H1 (cell line): ENCODE measurements at regions not wholly inside any gene's neighbourhood (a gene's known extent, or its start where the extent isn't known, plus 50 kb on each side); places are given as distances from the start of the nearest gene placed in this dataset.

Experiments used
- BACH1 ChIP-seq: IDR thresholded peaks from 2 replicates; pipeline ENCODE4 v1.6.1; 2012; ENCODE audit warnings: low read length, improper control_type of control experiment
- JUND ChIP-seq: IDR thresholded peaks from 2 replicates; pipeline ENCODE4 v1.6.1; 2011; ENCODE audit warnings: mild to moderate bottlenecking, improper control_type of control experiment, low read length
- POLR2AphosphoS5 ChIP-seq: IDR thresholded peaks from 2 replicates; pipeline ENCODE4 v1.6.1; 2011; ENCODE audit warnings: low read depth, low read length
- RNF2 ChIP-seq: fragments of 200-900, 300-1000 bp; sonication (generic); IDR thresholded peaks from 2 replicates; pipeline ENCODE4 v1.7.1; 2016; ENCODE audit warnings: borderline replicate concordance, low read depth, mild to moderate bottlenecking, antibody characterized with exemption, low read length; ENCODE audit not compliant: poor library complexity, severe bottlenecking; ENCODE audit errors: missing control alignments
- SAP30 ChIP-seq: fragments of 300-600 bp; sonication (generic); IDR thresholded peaks from 2 replicates; pipeline ENCODE4 v1.7.1; 2012; ENCODE audit warnings: low read length, moderate library complexity, mild to moderate bottlenecking, inconsistent platforms; ENCODE audit not compliant: insufficient read depth, insufficient replicate concordance
- SRF ChIP-seq: IDR thresholded peaks from 2 replicates; pipeline ENCODE4 v1.6.1; 2011; ENCODE audit warnings: mild to moderate bottlenecking, low read depth, low read length, moderate library complexity
- TBP ChIP-seq: IDR thresholded peaks from 2 replicates; pipeline ENCODE4 v1.6.1; 2011; ENCODE audit warnings: low read depth, low read length, improper control_type of control experiment
- TEAD4 ChIP-seq: IDR thresholded peaks from 2 replicates; pipeline ENCODE4 v1.6.1; 2012; ENCODE audit warnings: low read depth, low read length, inconsistent platforms, mixed read lengths
- TF ChIP-seq, protein P1 (sequence below): fragments of 300-600 bp; sonication (generic); IDR thresholded peaks from 2 replicates; pipeline ENCODE4 v1.7.1; 2012; ENCODE audit warnings: low read length, moderate library complexity, mild to moderate bottlenecking, inconsistent platforms; ENCODE audit not compliant: insufficient replicate concordance

- TF ChIP-seq, protein P1, sequence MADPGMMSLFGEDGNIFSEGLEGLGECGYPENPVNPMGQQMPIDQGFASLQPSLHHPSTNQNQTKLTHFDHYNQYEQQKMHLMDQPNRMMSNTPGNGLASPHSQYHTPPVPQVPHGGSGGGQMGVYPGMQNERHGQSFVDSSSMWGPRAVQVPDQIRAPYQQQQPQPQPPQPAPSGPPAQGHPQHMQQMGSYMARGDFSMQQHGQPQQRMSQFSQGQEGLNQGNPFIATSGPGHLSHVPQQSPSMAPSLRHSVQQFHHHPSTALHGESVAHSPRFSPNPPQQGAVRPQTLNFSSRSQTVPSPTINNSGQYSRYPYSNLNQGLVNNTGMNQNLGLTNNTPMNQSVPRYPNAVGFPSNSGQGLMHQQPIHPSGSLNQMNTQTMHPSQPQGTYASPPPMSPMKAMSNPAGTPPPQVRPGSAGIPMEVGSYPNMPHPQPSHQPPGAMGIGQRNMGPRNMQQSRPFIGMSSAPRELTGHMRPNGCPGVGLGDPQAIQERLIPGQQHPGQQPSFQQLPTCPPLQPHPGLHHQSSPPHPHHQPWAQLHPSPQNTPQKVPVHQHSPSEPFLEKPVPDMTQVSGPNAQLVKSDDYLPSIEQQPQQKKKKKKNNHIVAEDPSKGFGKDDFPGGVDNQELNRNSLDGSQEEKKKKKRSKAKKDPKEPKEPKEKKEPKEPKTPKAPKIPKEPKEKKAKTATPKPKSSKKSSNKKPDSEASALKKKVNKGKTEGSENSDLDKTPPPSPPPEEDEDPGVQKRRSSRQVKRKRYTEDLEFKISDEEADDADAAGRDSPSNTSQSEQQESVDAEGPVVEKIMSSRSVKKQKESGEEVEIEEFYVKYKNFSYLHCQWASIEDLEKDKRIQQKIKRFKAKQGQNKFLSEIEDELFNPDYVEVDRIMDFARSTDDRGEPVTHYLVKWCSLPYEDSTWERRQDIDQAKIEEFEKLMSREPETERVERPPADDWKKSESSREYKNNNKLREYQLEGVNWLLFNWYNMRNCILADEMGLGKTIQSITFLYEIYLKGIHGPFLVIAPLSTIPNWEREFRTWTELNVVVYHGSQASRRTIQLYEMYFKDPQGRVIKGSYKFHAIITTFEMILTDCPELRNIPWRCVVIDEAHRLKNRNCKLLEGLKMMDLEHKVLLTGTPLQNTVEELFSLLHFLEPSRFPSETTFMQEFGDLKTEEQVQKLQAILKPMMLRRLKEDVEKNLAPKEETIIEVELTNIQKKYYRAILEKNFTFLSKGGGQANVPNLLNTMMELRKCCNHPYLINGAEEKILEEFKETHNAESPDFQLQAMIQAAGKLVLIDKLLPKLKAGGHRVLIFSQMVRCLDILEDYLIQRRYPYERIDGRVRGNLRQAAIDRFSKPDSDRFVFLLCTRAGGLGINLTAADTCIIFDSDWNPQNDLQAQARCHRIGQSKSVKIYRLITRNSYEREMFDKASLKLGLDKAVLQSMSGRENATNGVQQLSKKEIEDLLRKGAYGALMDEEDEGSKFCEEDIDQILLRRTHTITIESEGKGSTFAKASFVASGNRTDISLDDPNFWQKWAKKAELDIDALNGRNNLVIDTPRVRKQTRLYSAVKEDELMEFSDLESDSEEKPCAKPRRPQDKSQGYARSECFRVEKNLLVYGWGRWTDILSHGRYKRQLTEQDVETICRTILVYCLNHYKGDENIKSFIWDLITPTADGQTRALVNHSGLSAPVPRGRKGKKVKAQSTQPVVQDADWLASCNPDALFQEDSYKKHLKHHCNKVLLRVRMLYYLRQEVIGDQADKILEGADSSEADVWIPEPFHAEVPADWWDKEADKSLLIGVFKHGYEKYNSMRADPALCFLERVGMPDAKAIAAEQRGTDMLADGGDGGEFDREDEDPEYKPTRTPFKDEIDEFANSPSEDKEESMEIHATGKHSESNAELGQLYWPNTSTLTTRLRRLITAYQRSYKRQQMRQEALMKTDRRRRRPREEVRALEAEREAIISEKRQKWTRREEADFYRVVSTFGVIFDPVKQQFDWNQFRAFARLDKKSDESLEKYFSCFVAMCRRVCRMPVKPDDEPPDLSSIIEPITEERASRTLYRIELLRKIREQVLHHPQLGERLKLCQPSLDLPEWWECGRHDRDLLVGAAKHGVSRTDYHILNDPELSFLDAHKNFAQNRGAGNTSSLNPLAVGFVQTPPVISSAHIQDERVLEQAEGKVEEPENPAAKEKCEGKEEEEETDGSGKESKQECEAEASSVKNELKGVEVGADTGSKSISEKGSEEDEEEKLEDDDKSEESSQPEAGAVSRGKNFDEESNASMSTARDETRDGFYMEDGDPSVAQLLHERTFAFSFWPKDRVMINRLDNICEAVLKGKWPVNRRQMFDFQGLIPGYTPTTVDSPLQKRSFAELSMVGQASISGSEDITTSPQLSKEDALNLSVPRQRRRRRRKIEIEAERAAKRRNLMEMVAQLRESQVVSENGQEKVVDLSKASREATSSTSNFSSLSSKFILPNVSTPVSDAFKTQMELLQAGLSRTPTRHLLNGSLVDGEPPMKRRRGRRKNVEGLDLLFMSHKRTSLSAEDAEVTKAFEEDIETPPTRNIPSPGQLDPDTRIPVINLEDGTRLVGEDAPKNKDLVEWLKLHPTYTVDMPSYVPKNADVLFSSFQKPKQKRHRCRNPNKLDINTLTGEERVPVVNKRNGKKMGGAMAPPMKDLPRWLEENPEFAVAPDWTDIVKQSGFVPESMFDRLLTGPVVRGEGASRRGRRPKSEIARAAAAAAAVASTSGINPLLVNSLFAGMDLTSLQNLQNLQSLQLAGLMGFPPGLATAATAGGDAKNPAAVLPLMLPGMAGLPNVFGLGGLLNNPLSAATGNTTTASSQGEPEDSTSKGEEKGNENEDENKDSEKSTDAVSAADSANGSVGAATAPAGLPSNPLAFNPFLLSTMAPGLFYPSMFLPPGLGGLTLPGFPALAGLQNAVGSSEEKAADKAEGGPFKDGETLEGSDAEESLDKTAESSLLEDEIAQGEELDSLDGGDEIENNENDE = no peak
- TF ChIP-seq SAP30 = no peak
- no peak for TF ChIP-seq BACH1
- no peak for TF ChIP-seq TEAD4
- TF ChIP-seq JUND = no peak
- no peak for TF ChIP-seq RNF2
- no peak for TF ChIP-seq SRF
- TF ChIP-seq TBP = no peak
- TF ChIP-seq POLR2AphosphoS5 = no peak
- TF ChIP-seq, all 59 proteins: peak for 0
Measured at GRCh38 chr5:4108690-4109089, 513.1 kb downstream of the IRX1 start (continued).
